GM18505 (cell line): ENCODE measurements at regions not wholly inside any gene's neighbourhood (a gene's known extent, or its start where the extent isn't known, plus 50 kb on each side); places are given as distances from the start of the nearest gene placed in this dataset.
"Not testable (repeated sequence)": the region's sequence is repeated elsewhere in the genome, so short reads cannot be mapped to it uniquely, and the experiment has no call there.

Experiments used
- ATAC-seq: cut with Tn5 transposase; IDR thresholded peaks from one replicate; pipeline ENCODE4 v1.9.1; 2021; ENCODE audit not compliant: unreplicated experiment
- POLR2A ChIP-seq: IDR thresholded peaks from 4 replicates; pipeline ENCODE4 v1.6.1; 2011; ENCODE audit warnings: borderline replicate concordance; ENCODE audit not compliant: insufficient read depth, insufficient read length; ENCODE audit errors: extremely low read depth

DNA sequence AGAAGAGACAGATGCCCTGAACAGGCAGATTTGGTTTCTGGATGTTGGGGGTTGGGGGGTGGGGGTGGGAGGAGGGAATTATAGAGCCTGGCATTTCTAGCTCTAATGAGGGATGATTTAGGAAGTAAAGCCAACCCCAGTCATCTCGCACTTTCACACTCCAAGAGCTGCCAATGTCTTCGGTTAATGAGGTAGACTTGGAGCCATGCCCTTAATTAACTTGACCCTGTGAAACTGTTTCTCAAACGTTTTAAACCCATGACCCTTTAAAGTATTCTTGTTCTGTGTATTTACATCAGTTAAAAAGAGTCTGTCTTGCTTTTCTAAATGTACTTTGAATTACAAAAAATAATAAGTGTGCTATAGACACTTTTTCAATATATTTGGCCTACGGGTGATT lies 466.9 kb downstream of the FAT4 start:
- TF ChIP-seq POLR2A: no peak
- no peak for ATAC-seq

DNA sequence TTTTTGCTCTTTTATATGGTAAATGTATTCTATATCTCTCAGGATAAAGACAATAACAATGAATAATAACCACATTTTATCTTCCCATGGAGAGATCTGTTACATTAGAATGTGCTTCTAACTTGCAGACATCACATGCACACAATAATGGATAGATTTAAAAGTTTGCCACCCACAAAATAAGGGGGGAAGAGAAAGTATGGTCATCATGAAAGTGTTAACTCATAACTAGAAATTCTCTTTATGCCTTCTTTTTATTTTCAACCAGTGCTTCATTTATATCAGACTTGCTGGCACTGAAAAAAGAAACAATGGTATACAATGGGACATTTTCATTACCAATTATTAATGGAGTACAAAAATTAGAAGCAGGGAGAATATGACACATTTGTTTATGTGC lies 470.0 kb downstream of the FAT4 start:
- ATAC-seq: no peak
- TF ChIP-seq POLR2A: no peak

DNA sequence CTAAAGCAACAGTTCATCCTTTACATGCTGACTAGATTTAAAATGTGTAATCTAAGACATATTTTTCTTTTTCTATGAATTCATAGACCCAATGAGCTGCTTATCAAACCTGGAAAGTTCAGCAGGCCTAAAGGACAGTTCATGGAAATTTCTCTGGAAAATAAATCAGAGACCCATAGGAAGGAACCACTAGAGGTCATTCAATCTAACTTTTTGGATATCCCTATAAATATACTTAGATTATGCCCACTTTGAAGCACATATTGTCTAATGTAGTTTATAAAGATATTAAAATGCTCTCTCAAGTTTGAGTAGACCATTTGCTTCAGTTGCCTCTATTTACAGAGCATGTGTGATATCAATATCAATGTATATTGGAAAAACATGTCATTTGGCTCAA lies 473.0 kb downstream of the FAT4 start:
- ATAC-seq: no peak
- no peak for TF ChIP-seq POLR2A

GRCh38 chr4:125789023-125789422 lies 474.3 kb downstream of the FAT4 start:
- no peak for TF ChIP-seq POLR2A

DNA sequence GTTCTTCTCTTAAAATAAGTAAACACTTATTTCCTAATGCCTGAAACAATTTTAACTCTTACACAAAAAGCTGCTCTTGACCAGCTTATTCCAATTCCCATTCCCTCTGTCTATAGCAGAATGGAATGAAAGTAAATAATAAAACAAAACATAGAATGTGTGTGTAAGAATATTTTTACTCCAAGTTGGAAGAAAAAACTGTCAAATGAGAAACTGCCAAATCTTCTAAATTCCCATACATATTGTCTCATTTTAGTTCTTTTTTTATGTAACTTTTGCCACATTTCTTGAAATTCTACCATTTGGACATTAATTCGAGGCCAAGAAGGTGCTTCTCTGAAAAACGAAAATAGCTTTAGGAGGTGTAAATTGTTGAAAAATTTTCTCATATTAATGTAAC lies 477.1 kb downstream of the FAT4 start:
- ATAC-seq: no peak
- no peak for TF ChIP-seq POLR2A

More at GRCh38 chr4:125789023-125789422, 474.3 kb downstream of the FAT4 start:
- no peak for ATAC-seq

- no peak for TF ChIP-seq POLR2A
- no peak for ATAC-seq
Measured at GRCh38 chr4:125794989-125795388, 480.2 kb downstream of the FAT4 start.

DNA sequence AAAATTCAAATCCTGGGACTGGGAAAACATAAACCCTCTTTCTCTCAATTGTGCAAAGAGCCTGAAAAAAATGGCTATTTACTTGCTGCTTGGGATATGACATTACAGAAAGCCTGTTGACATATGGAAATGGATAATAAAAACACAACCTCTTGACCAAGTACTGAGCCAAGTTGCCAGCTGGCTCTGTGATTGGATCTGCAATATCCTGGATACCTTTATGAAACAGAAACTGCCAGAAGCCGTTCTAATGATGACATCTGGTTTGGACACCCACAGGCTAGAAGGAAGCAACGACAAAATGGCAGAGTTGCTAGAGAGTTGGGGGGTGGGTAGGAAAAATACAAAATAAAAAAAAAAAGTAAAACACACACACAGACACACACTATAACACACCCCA lies 481.4 kb downstream of the FAT4 start:
- TF ChIP-seq POLR2A: no peak
- no peak for ATAC-seq

GRCh38 chr4:125797621-125798020 lies 482.9 kb downstream of the FAT4 start:
- ATAC-seq: not testable (repeated sequence)

- ATAC-seq: no peak
Measured at GRCh38 chr4:125801373-125801772, 486.6 kb downstream of the FAT4 start.

DNA sequence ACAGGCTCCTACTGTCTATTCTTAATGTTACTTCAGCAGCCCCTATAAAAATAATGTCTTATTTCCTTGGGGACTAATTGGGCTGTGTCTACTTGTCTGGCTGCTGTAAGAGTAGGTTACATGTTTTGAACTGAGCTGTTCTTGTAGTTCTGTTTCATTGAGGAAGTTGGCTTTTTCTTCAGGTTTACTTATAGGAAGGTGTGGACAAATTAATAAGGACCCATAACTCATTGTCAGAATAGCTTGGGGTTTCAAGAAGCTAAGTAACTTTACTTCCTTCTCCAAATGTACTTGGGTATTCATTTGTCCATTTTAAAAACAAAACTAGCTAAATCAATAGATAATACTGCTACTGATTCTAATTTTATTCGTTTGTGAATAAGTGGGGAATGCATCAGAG lies 487.2 kb downstream of the FAT4 start:
- ATAC-seq: no peak
- no peak for TF ChIP-seq POLR2A

More at GRCh38 chr4:125801373-125801772, 486.6 kb downstream of the FAT4 start:
- no peak for TF ChIP-seq POLR2A

DNA sequence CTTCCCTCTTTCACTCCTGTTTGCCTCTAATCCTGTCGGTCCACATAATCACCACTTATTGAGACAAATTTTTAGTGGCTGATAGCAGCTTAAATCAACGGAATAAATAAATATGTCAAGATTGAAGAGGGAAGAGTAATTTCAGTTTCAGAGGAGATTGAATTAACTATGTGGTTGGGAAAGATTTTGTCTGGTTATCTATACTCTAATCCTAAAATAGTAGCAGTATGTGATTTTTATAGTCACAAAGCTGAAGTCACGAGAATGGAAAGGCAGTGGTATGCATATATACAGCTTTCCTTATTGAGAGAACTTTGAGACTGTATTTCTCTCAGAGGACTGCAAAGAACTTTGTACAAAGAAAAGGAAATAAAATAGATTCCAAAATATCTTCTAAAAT lies 493.3 kb downstream of the FAT4 start:
- TF ChIP-seq POLR2A: no peak
- ATAC-seq: no peak

- ATAC-seq: no peak
- TF ChIP-seq POLR2A: no peak
Measured at GRCh38 chr4:125808570-125808969, 493.8 kb downstream of the FAT4 start.

DNA sequence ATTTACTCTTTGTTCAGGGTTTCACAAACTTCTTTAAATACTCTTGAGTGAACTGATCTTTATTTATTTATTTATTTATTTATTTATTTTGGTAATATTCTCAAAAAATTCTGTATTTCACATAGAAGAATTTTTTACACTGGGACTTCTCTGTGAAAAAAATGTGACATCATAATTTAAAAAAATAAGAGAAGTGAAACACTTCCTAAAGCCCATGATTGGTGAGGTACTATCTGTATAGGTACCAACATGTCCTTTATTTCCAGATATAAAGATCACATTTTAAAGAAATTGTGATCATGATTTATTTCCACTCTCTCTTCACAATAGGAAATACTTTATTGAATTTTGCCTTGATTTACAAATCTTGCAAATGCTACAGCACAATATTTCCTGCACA lies 497.1 kb downstream of the FAT4 start:
- TF ChIP-seq POLR2A: no peak
- no peak for ATAC-seq

DNA sequence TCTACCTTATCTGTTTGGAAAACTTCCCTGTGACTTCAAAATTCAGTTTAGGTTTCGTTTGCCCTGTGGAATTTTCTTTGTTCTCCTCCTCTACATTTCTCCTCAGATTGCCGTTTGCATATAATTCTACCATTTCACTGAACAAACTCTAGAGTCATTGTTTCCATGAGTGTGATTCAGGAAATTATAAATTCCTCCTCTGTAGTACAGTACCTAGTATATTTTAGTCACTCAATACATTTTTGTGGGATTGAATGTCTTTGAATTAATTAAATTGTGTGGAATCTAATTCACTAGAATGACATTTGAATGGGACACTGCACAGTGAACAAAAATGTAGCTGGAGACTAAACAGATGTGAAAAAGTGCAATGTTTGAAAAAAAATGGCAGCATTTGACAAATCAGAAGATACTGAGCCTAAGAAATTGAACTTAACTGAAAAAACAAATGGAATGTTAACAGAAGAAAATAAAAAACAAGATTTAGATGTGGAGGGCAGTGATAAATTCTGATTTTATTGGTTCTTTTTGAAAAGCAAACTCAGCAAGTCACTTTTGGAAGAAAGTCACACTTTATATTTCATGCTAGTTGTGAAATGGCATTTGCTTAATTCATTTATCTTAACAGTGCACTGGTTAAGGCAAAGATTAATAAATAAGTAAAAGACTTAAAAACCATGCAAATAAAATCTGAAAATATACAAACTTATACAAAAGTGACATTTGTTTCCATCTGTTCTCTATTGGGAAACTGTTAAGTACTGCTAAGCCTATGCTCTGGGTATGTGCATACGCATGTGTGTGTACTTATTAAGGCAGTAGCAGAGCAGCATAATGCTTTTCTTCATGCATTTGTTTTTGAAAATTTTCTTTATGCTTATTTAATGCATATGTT lies 512.3 kb downstream of the FAT4 start:
- no peak for TF ChIP-seq POLR2A

DNA sequence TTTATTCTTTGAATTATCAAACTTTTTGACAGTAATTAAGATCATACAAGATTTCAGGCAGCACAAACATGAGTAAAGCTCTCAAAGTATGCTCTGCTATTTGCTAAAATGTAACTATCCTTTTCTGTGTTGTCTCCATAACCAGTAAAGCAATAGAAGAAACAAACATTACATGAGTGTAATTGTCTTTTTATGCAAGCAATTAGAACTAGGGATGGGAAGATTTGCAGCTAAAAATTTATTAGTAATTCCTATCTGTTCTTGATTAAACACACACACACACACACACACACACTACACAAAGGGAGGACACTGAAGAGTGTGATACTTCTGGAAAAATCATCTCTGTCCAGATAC lies 512.9 kb downstream of the FAT4 start:
- no peak for ATAC-seq
- TF ChIP-seq POLR2A: no peak

More for the DNA sequence above, 512.3 kb downstream of the FAT4 start:
- ATAC-seq: no peak
